ENCODE measurements at regions not wholly inside any gene's neighbourhood (a gene's known extent, or its start where the extent isn't known, plus 50 kb on each side); places are given as distances from the start of the nearest gene placed in this dataset.
A peak's percentile ranks its signal among the peaks of the same experiment; 100 is the strongest.

DNA sequence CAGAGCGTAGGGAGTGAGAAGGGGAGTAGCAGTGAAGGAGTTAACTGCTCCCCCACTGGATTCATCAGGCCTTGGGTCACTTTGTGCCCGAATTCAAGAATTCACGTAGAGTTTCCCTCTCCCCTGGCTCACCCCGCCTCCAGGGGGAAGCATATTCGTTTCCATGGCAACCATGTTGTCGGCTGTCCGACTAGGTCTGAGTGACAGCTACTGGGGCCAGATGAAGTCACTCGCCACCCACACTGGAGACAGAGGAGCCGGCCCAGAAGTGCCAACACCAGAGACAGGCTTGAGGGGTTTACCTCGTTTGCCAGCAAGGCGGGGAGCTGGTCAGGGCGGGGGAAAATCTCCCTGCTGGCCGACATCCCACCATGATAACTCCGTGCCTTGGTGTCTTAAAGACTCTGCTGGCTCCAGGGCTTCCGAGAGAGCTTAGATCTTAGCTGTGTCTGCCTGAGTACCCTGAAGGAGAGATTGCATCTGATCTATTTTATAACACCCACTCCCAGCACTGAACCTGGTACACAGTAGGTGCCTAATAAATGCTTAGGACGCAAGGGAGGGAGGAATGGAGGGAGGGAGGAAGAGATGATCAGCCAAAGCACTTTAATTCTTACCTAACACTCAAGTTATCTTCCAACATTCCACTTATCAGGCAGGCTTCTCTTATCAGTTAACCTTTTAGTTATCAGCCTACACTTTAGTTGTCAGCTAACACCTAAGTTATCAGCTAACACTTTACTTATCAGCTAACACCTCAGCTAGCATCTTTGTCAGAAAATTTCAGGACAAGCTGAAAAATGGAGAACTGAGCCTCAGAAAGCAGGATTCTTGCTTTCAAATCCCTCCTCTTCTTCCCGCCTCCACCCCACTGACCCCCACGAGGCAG, 57.2 kb upstream of the ZNRF4 start:
- Histone ChIP-seq H3K4me1 (ENCODE audit: insufficient read depth, insufficient read length) (peaks cover 16% of the 10 kb centered on the region), H3K36me3 (ENCODE audit: insufficient read depth, insufficient read length, low read length) (no peaks in the 10 kb centered on the region), H3K9me3 (ENCODE audit: insufficient read depth, low read length) (no peaks in the 10 kb centered on the region), H3K9ac (ENCODE audit: insufficient read length, low read depth) (no peak overlapping the region), H3K4me3 (ENCODE audit: insufficient read length, low read depth) (no peak overlapping the region), H3K27me3 (ENCODE audit: insufficient read depth, insufficient read length) (peaks cover 20% of the 10 kb centered on the region)
- peak; percentile 49 for DNase-seq (ENCODE audit: low read depth, low spot score)
- TF ChIP-seq ZNF274 (IDR thresholded peaks at IDR 0.05; ENCODE audit: low read depth, low read length) (no peak), YY1 (IDR thresholded peaks at IDR 0.05; ENCODE audit: insufficient read depth, insufficient read length) (no peak), SUZ12 (IDR thresholded peaks at IDR 0.05; ENCODE audit: extremely low read depth, insufficient read depth, insufficient read length) (no peak)

DNA sequence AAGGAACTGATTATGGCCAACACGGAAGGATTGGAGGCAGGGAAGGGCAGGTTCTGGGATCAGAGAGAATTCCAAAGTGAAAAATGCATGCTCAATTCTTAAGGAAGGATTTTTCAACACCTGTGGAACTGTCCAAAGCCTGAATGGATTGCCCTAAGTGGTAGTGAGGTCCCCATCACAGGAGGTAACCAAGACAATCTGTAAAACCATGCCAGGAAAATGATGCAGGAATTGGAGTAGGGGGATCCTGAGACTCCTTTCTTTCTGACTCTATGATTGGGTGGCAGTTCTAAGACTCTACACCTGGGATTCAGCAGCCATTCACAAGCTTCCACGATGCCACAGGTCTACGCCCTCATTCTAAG, 56.5 kb upstream of the ZNRF4 start:
- no peak for DNase-seq (ENCODE audit: low read depth, low spot score)

DNA sequence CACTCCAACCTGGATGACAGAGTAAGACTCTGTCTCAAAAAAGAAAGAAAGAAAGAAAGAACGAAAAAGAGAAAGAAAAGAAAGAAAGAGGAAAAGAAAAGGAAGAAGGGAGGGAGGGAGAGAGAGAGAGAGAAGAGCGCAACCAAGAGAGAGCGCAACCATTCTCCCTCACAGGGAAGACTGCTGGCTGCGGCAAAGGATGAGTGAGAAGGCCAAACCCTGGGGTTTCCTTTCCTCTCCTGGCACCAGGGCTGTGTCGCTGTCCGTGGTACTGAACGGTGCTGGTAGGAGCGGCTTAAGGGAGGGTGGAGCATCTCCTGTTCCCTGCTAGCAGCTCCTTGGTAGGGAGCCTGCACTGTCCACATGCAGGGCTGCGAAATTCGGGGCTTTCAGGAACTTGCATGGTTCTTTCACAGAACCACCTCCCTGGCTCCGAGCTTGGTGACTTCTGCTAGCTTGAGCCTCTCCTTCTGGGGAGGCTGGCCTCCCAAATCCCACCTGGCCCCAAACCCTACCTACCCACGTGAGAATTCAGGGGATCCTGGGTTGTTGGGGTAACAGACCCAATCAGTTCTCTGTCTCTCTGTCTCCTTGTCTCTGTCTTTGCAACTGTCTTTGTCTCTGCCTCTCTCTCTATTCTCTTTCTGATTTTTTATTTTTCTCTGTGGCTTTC, 51.1 kb upstream of the ZNRF4 start:
- Histone ChIP-seq H3K9me3 (ENCODE audit: insufficient read depth, low read length) (peaks cover 13% of the 10 kb centered on the region), H3K27me3 (ENCODE audit: insufficient read depth, insufficient read length) (peaks cover 19% of the 10 kb centered on the region), H3K9ac (ENCODE audit: insufficient read length, low read depth) (no peak overlapping the region), H3K36me3 (ENCODE audit: insufficient read depth, insufficient read length, low read length) (no peaks in the 10 kb centered on the region), H3K4me3 (ENCODE audit: insufficient read length, low read depth) (no peak overlapping the region), H3K4me1 (ENCODE audit: insufficient read depth, insufficient read length) (no peaks in the 10 kb centered on the region)
- DNase-seq (ENCODE audit: low read depth, low spot score), result peak; percentile 93
- TF ChIP-seq SUZ12 (IDR thresholded peaks at IDR 0.05; ENCODE audit: extremely low read depth, insufficient read depth, insufficient read length) (no peak), YY1 (IDR thresholded peaks at IDR 0.05; ENCODE audit: insufficient read depth, insufficient read length) (no peak), ZNF274 (IDR thresholded peaks at IDR 0.05; ENCODE audit: low read depth, low read length) (no peak)

More for the DNA sequence above, 56.5 kb upstream of the ZNRF4 start:
- Histone ChIP-seq H3K27me3 (ENCODE audit: insufficient read depth, insufficient read length) (peaks cover 25% of the 10 kb centered on the region), H3K4me1 (ENCODE audit: insufficient read depth, insufficient read length) (peaks cover 15% of the 10 kb centered on the region), H3K9me3 (ENCODE audit: insufficient read depth, low read length) (no peaks in the 10 kb centered on the region), H3K36me3 (ENCODE audit: insufficient read depth, insufficient read length, low read length) (no peaks in the 10 kb centered on the region), H3K9ac (ENCODE audit: insufficient read length, low read depth) (no peak overlapping the region), H3K4me3 (ENCODE audit: insufficient read length, low read depth) (no peak overlapping the region)
- TF ChIP-seq ZNF274 (IDR thresholded peaks at IDR 0.05; ENCODE audit: low read depth, low read length) (no peak), SUZ12 (IDR thresholded peaks at IDR 0.05; ENCODE audit: extremely low read depth, insufficient read depth, insufficient read length) (no peak), YY1 (IDR thresholded peaks at IDR 0.05; ENCODE audit: insufficient read depth, insufficient read length) (no peak)

All from NT2/D1 (cell line).